ENCODE measurements at regions not wholly inside any gene's neighbourhood (a gene's known extent, or its start where the extent isn't known, plus 50 kb on each side); places are given as distances from the start of the nearest gene placed in this dataset.
"Not testable (repeated sequence)": the region's sequence is repeated elsewhere in the genome, so short reads cannot be mapped to it uniquely, and the experiment has no call there.

GRCh38 chr5:42949348-42950115 is 90.6 kb downstream of the ANXA2R start:
- DNase-seq, result peak; percentile 87

- no peak for DNase-seq
These were observed 91.2 kb downstream of the ANXA2R start for GRCh38 chr5:42948961-42949347.

DNA sequence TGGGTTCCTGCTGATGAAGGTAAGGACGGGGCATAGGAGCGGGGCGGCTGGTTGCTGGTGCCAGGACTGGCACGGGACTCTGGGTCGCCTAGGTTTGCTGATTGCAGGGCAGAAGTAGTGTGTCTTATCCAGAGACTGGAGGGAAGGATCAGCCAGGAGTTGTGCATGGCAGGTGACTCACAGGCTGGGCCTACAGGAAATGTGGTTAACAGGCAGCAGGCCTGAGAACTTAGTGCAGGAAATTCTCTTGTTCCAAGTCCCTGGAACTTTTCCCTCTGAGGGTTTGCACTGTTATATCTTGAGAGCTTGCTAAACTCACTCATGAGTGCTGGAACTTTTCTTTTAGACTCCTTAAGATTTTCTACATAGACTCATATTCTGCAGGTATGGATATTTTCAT is 95.1 kb downstream of the ANXA2R start:
- peak in 1 of 2 donors; percentile 6 for DNase-seq

- no peak for DNase-seq
These were observed 96.0 kb downstream of the ANXA2R start for GRCh38 chr5:42943931-42944631.

- DNase-seq, result no peak
These were observed 99.3 kb downstream of the ANXA2R start for GRCh38 chr5:42940853-42941252.

DNA sequence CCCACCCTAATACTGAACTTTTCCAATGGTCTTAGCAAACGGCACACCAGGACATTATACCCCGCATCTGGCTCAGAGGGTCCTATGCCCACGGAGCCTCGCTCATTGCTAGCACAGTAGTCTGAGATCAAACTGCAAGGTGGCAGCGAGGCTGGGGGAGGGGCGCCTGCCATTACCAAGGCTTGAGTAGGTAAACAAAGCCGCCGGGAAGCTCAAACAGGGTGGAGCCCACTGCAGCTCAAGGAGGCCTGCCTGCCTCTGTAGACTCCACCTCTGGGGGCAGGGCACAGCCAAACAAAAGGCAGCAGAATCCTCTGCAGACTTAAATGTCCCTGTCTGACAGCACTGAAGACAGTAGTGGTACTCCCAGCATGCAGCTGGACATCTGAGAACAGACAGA is 108.1 kb downstream of the ANXA2R start:
- DNase-seq, result not testable (repeated sequence)

DNA sequence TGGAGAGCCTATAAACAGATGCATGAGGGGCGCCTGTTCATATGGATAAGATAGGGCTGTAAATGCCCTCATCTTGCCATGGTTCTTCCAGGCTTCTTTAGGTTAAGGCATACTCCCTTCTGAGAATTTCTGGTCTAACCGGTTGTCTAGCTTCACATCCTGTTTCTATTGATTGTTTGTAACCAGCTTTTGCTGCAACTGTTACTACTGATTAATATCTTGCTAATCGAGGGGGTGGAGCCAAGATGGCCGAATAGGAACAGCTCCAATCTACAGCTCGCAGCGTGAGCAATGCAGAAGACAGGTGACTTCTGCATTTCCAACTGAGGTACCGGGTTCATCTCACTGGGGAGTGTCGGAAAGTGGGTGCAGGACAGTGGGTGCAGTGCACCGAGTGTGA is 108.7 kb downstream of the ANXA2R start:
- not testable (repeated sequence) for DNase-seq

GRCh38 chr5:42930934-42931333 is 109.2 kb downstream of the ANXA2R start:
- no peak for DNase-seq

DNA sequence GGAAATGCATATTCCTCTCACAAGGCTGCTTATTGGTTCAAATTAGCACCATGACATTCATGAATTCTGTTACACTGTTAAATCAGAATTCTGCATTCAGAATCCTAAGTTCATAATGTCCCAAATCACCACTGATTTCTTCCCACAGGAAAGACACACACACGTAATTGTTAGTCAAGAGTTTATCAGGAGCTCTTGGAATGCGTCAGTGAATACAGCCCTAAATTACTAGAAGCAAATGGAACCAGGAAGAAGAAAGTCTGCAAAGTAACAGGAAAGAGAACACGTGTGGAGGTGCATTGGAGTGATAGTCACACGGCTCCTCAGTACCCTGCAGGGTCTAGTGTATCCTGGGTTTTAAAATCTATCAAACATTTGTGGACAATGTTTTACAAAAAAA is 110.2 kb downstream of the ANXA2R start:
- no peak for DNase-seq

DNA sequence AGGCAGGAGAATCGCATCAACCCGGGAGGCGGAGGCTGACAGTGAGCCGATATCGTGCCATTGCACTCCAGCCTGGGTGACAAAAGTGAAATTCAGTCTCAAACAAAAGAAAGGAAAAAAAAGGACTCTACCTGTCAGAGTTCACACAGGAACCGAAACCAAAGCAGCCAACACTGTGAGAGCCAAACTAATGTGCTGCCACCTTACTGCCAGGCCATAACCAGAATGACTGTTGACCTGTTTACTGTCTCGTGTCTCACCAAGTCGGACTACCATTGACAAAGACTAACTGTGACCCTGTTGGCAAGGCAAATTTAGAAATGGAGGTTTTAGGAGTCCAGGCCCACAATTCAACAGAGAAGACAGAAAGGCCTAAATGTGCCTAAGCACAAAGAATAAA is 112.4 kb downstream of the ANXA2R start:
- no peak for DNase-seq

DNA sequence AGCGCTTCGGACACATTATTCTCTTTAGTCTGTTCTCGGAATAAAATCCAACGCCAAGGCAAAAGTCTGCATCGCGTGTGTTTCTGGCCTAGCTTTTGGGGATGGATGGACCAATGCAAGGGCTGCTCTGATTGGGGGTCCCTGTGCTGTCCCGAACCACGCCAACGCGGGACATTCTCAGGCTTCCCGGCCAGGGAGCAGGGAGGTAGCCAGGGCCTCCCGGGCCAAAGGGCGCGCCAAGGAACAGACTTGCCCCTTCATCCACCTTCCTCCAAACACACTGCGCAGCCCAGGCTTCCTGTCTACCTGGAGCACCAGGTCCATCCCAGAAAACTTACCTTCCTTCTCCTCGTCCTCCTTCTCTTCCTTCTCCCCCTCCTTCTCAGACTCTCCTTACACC is 113.0 kb upstream of the SELENOP start:
- DNase-seq, result no peak

GRCh38 chr5:42924226-42924625 is 112.5 kb upstream of the SELENOP start:
- DNase-seq, result no peak

- peak in 1 of 2 donors; percentile 26 for DNase-seq
These were observed 112.0 kb upstream of the SELENOP start for GRCh38 chr5:42923710-42924109.

DNA sequence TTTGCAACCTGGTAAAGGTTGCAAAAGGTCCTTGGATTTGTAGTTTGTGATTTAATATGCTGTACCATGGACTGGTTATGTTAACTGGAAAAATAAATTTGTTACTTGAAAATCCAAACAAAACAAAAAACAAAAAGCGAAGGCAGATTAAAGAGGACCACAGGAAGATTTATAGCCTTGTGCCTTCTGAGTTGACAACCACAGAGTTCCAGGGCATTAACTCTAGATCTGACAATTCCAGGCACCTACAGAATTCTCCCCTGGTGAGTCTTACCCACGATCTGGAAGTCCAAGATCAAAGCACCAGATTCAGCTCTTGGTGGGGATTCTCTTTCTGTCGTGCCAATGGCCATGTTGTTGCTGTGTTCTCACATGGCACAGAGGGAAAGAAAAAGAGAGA is 107.9 kb upstream of the SELENOP start:
- DNase-seq, result no peak

DNA sequence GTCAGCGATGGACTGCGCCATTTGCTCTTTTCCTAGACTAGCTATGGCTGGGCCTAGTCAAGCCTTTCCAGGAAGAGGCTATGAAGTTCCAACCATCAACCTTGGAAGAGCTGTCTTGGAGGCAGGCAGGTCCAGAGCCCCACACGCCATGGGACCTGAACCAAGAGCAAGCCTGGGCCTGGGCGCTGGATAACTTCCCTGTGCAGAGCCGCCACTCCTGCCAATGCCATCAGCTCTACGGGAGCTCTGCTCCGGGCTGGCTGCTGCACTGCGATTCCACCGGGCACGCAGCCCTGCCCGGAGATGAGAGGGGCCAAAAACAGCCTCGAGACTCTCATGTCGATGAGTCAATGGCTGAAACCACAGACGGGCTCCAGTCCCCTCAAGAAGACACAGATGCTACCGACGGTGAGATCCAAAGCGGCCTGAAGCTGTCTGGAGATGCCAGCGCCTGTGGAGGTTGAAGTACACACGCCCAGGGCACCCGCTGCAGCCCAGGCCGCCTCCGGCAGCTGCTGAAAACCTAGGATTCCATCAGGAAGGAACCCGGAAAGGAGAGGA is 103.7 kb upstream of the SELENOP start:
- no peak for DNase-seq

DNA sequence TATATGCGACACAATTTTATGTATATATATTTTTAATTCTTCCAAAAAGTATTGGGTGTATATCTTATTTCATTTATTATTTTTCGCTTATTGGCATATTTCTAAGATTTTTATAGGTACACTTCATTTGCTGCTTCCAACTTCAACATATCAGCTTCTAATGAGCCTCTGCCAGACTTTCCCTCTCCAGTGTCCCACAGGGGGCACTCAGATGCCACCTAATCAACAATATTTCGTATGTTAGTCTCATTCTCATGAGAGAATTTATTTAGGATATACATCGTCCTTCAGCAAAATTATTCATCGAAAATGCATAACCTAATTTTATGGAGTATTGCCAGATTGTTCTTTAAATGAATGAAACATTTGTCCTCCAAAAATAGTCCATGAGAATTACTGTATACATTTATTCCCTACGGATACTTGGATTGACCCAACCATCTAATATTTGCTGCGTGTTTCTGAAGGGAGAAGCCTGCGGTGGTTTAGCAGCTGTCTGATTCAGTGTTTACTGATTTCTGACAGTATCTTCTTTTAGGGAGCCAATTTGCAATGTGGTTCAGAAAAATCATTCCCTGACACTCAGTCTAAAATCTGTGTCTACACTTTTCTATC is 100.6 kb upstream of the SELENOP start:
- DNase-seq, result peak; percentile 53 to 66

DNA sequence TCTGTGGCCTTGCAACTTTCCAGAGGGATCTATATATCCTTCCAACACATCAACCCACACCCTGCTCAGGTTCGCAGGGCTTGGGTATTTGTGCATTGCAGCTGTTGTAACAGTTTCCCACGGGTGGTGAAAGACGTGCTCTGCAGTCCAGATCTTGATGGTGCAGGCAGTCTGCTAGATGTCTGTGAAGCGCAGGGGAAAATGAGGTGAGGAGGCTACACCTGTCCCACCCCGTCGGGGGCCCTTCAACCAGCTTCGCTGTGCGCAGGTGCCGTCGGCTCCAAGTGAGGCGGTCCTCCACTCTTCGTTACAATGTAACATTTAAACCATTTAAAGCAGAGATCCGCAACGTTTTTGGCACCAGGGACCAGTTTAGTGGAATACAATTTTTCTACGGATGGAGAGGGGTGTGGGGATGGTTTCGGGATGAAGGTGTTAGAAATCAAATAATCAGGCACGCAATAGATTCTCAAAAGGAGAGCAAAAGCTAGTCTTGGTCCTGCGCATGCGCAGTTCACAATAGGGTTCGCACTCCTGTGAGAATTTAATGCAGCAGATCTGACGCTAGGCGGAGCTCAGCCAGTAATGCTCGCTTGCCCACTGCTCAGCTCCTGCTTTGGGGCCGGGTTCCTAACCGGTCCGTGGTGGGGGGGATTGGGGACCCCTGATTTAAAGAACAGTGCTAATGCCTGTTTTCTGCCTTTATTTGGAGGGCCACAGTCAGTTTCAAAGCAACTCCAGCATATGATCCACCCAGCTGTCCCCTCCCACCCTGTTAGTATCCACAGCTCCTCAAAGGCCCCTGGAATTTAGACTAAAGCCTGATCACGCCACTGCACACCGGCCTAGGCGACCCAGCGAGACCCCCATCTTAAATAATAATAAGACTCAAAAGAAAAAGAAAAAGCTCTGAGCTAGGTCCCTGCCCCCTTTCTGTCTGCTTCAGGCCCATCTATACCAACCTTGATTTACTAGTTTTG is 97.1 kb upstream of the SELENOP start:
- DNase-seq, result peak; percentile 86 to 89

DNA sequence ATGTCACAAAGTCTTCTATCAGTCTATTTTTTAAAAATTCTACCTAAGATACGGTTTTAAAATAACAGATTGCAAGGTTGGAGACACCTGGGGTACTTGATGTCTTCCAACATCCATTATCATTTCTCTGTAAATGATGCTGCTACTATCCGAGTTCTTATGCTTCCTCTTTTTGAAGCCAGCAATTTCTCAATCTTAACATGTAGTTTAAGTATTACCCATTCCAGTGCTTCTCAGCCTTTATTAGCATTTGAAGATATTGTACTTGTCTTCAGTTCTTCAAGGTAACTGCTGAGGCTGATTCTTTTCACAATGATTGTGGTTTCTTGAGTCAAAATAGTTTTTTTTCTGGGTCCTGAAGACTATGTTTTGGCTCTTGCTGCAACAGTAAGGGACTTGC is 96.4 kb upstream of the SELENOP start:
- DNase-seq, result peak; percentile 4 to 43

DNA sequence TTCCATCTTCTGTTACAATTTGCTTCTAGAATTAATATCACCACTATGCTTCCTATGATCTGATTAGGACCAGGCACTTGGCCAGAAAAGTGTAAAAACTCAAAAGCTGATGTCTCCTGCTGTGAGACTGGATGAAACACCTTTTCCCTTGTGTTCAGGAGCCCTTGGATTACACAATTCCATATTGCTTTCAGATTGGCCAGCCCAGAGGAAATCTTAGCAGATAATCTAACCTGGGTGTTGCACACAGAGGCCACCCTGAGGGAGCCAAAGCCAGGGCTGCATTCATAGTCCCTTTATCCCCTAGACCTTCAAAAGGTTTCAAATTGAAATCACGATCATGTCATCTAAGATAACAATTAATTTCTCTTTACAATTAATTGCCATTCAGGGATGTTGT is 94.1 kb upstream of the SELENOP start:
- no peak for DNase-seq

GRCh38 chr5:42900734-42901133 is 89.0 kb upstream of the SELENOP start:
- DNase-seq, result no peak

GRCh38 chr5:42898760-42899159 is 87.1 kb upstream of the SELENOP start:
- no peak for DNase-seq

DNA sequence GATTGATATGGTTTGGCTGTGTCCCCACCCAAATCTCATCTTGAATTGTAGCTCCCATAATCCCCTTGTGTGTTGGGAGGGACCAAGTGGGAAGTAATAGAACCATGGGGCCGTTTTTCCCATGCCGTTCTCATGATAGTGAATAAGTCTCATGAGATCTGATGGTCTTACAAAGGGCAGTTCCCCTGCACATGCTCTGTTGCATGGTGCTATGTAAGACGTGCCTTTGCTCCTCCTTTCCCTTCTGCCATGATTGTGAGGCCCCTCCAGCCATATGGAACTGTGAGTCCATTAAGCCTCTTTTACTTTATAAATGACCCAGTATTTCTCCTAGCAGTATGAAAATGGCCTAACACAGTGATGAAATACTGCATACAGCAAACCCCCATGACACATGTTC is 84.8 kb upstream of the SELENOP start:
- DNase-seq, result no peak
